HepG2 (cell line): ENCODE measurements at regions not wholly inside any gene's neighbourhood (a gene's known extent, or its start where the extent isn't known, plus 50 kb on each side); places are given as distances from the start of the nearest gene placed in this dataset.

Experiments used
- ATAC-seq: fragments of 200-7000 bp; cut with Tn5 transposase; 3 replicates; pipeline ENCODE4 v1.9.1; 2020; ENCODE audit warnings: mild to moderate bottlenecking, moderate library complexity
- BruUV-seq: library from RNA; stranded (reverse); fragments of 400-500 nt; replicated peaks from 2 replicates; lab custom pipeline; 2021; lab: Mats Ljungman, UMichigan
- CTCF ChIA-PET: fragments of 300-600 bp; formaldehyde crosslinking; extraction: SDS; loops from one replicate; lab custom pipeline; 2021; ENCODE audit warnings: low total read pairs, inconsistent platforms, low intra/inter-chr PET ratio; lab: Yijun Ruan, JAX
- POLR2A ChIA-PET: fragments of 350-600 bp; sonication (Branson Sonifier 250); formaldehyde crosslinking; loops from one replicate; lab custom pipeline; 2020; ENCODE audit warnings: antibody characterized with exemption, inconsistent platforms; lab: Yijun Ruan, JAX
- DNase-seq: peaks from one replicate; pipeline ENCODE4 v3.0.0-alpha.2; 2015; ENCODE audit warnings: low spot score
- FAIRE-seq: peaks from 3 replicates; lab custom pipeline; 2011; peaks lifted over from hg19 to GRCh38; lab: Jason Lieb, UNC
- H2AFZ ChIP-seq: one replicate; pipeline ENCODE4 v1.6.1; 2011; ENCODE audit warnings: low read length, inconsistent platforms
- H3K27ac ChIP-seq: fragments of 300-600 bp; 3 replicates; pipeline ENCODE4 v1.8.0; 2011; ENCODE audit warnings: mixed run types, mild to moderate bottlenecking, mixed read lengths, low read length, inconsistent platforms; ENCODE audit not compliant: insufficient read depth; ENCODE audit errors: extremely low read length
- H3K27me3 ChIP-seq, 2 experiments: fragments of 200-600 bp in 1 of 2; 2 replicates in 1 of 2; 3 replicates in 1 of 2; pipeline versions ENCODE4 v1.6.0 to v1.8.0; 2011; ENCODE audit warnings: low read length in 2 of 2, mild to moderate bottlenecking in 2 of 2, moderate library complexity in 2 of 2, inconsistent platforms in 1 of 2; ENCODE audit not compliant: insufficient read depth in 2 of 2, control insufficient read depth in 1 of 2
- H3K36me3 ChIP-seq, 2 experiments: fragments of 200-600 bp in 1 of 2; replicated peaks in 1 of 2; 2 replicates in 1 of 2; 3 replicates in 1 of 2; pipeline versions ENCODE4 v1.5.1 to v1.8.0; 2011; ENCODE audit warnings: low read length in 2 of 2, inconsistent platforms in 1 of 2; ENCODE audit not compliant: insufficient read depth in 2 of 2, control insufficient read depth in 1 of 2
- H3K4me1 ChIP-seq: 2 replicates; pipeline ENCODE4 v1.5.1; 2012; ENCODE audit warnings: low read length, inconsistent platforms; ENCODE audit not compliant: insufficient read depth
- H3K4me2 ChIP-seq: 2 replicates; pipeline ENCODE4 v1.6.0; 2011; ENCODE audit warnings: low read depth, low read length, inconsistent platforms
- H3K4me3 ChIP-seq, 3 experiments: fragments of 200-600 bp in 1 of 3; sonication (generic), shearing (Covaris generic) in 1 of 3; replicated peaks in 1 of 3; 2 replicates each; pipeline ENCODE4 v1.5.1; 2011 to 2016; ENCODE audit warnings: low read length in 3 of 3, inconsistent platforms in 2 of 3, low read depth in 2 of 3, mild to moderate bottlenecking in 2 of 3, control low read depth in 1 of 3, mixed read lengths in 1 of 3; ENCODE audit not compliant: insufficient read depth in 1 of 3
- H3K79me2 ChIP-seq: one replicate; pipeline ENCODE4 v1.6.1; 2011; ENCODE audit warnings: low read length, inconsistent platforms; ENCODE audit not compliant: insufficient read depth
- H3K9ac ChIP-seq: 2 replicates; pipeline ENCODE4 v1.6.0; 2011; ENCODE audit warnings: mild to moderate bottlenecking, low read depth, low read length, inconsistent platforms; ENCODE audit not compliant: insufficient read depth
- H3K9me3 ChIP-seq: 2 replicates; pipeline ENCODE4 v1.5.1; 2012; ENCODE audit warnings: mild to moderate bottlenecking, low read length
- H4K20me1 ChIP-seq: 2 replicates; pipeline ENCODE4 v1.6.0; 2011; ENCODE audit warnings: inconsistent platforms, mild to moderate bottlenecking, low read length, moderate library complexity; ENCODE audit not compliant: insufficient read depth
- SALL2 ChIP-seq: sonication (generic); formaldehyde crosslinking; IDR thresholded peaks from 2 replicates; pipeline ENCODE4 v1.8.1; 2023; ENCODE audit warnings: mild to moderate bottlenecking, missing genetic modification reagents, inconsistent platforms
- SP5 ChIP-seq: IDR thresholded peaks from 2 replicates; pipeline ENCODE4 v1.6.1; 2016; ENCODE audit warnings: low read depth, borderline replicate concordance
- TCF7L2 ChIP-seq: IDR thresholded peaks from 2 replicates; pipeline ENCODE4 v1.6.1; 2011; ENCODE audit warnings: mild to moderate bottlenecking, low read depth, low read length, moderate library complexity
- ZFX ChIP-seq: sonication (generic); formaldehyde crosslinking; IDR thresholded peaks from 2 replicates; pipeline ENCODE4 v1.4.0; 2020; ENCODE audit warnings: mild to moderate bottlenecking, low read depth, missing genetic modification reagents, moderate library complexity
- ZNF180 ChIP-seq: sonication (generic); formaldehyde crosslinking; IDR thresholded peaks from 2 replicates; pipeline ENCODE4 v1.4.0; 2020; ENCODE audit warnings: low read depth, missing genetic modification reagents, borderline replicate concordance
- ZNF496 ChIP-seq: sonication (generic); formaldehyde crosslinking; IDR thresholded peaks from 2 replicates; pipeline ENCODE4 v1.8.1; 2023; ENCODE audit warnings: mild to moderate bottlenecking, moderate library complexity, missing genetic modification reagents; ENCODE audit not compliant: insufficient replicate concordance
- ZSCAN30 ChIP-seq: sonication (generic); formaldehyde crosslinking; IDR thresholded peaks from 2 replicates; pipeline ENCODE4 v1.5.0; 2020; ENCODE audit warnings: mild to moderate bottlenecking, missing genetic modification reagents
- WGBS: methylation state at CpG from one replicate; pipeline ENCODE4 v1.1.6; 2017; ENCODE audit warnings: low lambda C conversion rate; 5-methylcytosine and 5-hydroxymethylcytosine counted together
- in situ Hi-C: cut with HindIII; loops from 2 replicates; pipeline ENCODE4 v1.10.0; 2017; ENCODE audit warnings: low pct_unique_long_range_greater_than_20kb; ENCODE audit not compliant: extremely low pct_ligation_motif_present
- intact Hi-C: fragments of 100-400 bp; cut with micrococcal nuclease; formaldehyde crosslinking; loops from one replicate; pipeline ENCODE4 v1.10.0; 2022; ENCODE audit not compliant: unreplicated experiment
- TF ChIP-seq, protein P1 (sequence below): sonication (generic); formaldehyde crosslinking; IDR thresholded peaks from 2 replicates; pipeline ENCODE4 v1.4.0; 2020; ENCODE audit warnings: mild to moderate bottlenecking, missing genetic modification reagents
- TF ChIP-seq, protein P2 (sequence below): sonication (generic); formaldehyde crosslinking; IDR thresholded peaks from 2 replicates; pipeline ENCODE4 v1.4.0; 2020; ENCODE audit warnings: missing genetic modification reagents
- TF ChIP-seq, protein P3 (sequence below): sonication (generic); formaldehyde crosslinking; IDR thresholded peaks from 2 replicates; pipeline ENCODE4 v1.5.1; 2020; ENCODE audit warnings: mild to moderate bottlenecking, missing genetic modification reagents, moderate library complexity
- TF ChIP-seq, protein P4 (sequence below): IDR thresholded peaks from 2 replicates; pipeline ENCODE4 v1.6.1; 2016; ENCODE audit warnings: control low read depth
- TF ChIP-seq, protein P5 (sequence below): sonication (generic); formaldehyde crosslinking; IDR thresholded peaks from 2 replicates; pipeline ENCODE4 v1.4.0; 2020; ENCODE audit warnings: mild to moderate bottlenecking, missing genetic modification reagents

DNA sequence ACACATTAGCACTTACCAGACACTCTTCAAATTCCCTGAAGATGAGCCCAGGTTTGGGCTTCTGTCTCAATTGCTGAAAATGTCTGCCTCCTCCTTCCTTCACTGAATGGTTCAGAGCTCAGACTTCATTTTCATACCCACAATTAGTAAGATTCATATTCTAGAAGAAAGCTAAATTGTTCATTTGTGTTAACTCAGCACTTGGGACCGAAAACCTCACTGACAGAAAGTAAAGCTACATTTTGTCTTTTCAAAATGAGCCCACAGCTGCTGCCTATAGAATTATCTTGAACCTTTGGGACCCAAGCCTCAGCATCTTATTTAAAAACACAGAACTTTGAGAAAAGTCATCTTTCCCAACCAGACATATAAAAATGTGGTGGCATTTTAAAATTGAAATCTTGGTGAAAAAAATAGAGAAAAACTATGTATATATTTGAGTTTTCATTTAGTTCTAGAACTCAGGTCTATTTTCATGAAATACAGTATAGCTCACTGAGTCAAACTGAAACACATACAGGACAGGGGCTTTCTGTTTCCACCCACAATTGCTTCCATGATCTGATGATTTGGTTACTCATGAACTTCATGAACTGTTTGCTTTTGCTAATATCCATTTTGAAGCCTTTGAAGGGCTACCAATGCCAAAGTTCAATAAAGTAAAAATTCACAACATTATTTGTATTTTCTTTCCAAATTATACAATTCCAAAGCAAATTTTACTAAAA is 119.1 kb upstream of the PFKP start:
- no peak overlapping the region for H3K27ac ChIP-seq
- no peak for ATAC-seq
- no peak for TF ChIP-seq TCF7L2
- TF ChIP-seq, protein P1, sequence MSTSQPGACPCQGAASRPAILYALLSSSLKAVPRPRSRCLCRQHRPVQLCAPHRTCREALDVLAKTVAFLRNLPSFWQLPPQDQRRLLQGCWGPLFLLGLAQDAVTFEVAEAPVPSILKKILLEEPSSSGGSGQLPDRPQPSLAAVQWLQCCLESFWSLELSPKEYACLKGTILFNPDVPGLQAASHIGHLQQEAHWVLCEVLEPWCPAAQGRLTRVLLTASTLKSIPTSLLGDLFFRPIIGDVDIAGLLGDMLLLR (CRISPR knock-in tag), result no peak
- no peak for TF ChIP-seq ZSCAN30 (CRISPR knock-in tag)
- TF ChIP-seq, protein P2, sequence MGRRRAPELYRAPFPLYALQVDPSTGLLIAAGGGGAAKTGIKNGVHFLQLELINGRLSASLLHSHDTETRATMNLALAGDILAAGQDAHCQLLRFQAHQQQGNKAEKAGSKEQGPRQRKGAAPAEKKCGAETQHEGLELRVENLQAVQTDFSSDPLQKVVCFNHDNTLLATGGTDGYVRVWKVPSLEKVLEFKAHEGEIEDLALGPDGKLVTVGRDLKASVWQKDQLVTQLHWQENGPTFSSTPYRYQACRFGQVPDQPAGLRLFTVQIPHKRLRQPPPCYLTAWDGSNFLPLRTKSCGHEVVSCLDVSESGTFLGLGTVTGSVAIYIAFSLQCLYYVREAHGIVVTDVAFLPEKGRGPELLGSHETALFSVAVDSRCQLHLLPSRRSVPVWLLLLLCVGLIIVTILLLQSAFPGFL (CRISPR knock-in tag), result no peak
- TF ChIP-seq, protein P3, sequence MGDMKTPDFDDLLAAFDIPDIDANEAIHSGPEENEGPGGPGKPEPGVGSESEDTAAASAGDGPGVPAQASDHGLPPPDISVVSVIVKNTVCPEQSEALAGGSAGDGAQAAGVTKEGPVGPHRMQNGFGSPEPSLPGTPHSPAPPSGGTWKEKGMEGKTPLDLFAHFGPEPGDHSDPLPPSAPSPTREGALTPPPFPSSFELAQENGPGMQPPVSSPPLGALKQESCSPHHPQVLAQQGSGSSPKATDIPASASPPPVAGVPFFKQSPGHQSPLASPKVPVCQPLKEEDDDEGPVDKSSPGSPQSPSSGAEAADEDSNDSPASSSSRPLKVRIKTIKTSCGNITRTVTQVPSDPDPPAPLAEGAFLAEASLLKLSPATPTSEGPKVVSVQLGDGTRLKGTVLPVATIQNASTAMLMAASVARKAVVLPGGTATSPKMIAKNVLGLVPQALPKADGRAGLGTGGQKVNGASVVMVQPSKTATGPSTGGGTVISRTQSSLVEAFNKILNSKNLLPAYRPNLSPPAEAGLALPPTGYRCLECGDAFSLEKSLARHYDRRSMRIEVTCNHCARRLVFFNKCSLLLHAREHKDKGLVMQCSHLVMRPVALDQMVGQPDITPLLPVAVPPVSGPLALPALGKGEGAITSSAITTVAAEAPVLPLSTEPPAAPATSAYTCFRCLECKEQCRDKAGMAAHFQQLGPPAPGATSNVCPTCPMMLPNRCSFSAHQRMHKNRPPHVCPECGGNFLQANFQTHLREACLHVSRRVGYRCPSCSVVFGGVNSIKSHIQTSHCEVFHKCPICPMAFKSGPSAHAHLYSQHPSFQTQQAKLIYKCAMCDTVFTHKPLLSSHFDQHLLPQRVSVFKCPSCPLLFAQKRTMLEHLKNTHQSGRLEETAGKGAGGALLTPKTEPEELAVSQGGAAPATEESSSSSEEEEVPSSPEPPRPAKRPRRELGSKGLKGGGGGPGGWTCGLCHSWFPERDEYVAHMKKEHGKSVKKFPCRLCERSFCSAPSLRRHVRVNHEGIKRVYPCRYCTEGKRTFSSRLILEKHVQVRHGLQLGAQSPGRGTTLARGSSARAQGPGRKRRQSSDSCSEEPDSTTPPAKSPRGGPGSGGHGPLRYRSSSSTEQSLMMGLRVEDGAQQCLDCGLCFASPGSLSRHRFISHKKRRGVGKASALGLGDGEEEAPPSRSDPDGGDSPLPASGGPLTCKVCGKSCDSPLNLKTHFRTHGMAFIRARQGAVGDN (CRISPR knock-in tag), result no peak
- TF ChIP-seq, protein P4, sequence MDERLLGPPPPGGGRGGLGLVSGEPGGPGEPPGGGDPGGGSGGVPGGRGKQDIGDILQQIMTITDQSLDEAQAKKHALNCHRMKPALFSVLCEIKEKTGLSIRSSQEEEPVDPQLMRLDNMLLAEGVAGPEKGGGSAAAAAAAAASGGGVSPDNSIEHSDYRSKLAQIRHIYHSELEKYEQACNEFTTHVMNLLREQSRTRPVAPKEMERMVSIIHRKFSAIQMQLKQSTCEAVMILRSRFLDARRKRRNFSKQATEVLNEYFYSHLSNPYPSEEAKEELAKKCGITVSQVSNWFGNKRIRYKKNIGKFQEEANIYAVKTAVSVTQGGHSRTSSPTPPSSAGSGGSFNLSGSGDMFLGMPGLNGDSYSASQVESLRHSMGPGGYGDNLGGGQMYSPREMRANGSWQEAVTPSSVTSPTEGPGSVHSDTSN, result no peak
- no peak for TF ChIP-seq ZFX (CRISPR knock-in tag)
- TF ChIP-seq ZNF180 (CRISPR knock-in tag), result no peak
- TF ChIP-seq, protein P5, sequence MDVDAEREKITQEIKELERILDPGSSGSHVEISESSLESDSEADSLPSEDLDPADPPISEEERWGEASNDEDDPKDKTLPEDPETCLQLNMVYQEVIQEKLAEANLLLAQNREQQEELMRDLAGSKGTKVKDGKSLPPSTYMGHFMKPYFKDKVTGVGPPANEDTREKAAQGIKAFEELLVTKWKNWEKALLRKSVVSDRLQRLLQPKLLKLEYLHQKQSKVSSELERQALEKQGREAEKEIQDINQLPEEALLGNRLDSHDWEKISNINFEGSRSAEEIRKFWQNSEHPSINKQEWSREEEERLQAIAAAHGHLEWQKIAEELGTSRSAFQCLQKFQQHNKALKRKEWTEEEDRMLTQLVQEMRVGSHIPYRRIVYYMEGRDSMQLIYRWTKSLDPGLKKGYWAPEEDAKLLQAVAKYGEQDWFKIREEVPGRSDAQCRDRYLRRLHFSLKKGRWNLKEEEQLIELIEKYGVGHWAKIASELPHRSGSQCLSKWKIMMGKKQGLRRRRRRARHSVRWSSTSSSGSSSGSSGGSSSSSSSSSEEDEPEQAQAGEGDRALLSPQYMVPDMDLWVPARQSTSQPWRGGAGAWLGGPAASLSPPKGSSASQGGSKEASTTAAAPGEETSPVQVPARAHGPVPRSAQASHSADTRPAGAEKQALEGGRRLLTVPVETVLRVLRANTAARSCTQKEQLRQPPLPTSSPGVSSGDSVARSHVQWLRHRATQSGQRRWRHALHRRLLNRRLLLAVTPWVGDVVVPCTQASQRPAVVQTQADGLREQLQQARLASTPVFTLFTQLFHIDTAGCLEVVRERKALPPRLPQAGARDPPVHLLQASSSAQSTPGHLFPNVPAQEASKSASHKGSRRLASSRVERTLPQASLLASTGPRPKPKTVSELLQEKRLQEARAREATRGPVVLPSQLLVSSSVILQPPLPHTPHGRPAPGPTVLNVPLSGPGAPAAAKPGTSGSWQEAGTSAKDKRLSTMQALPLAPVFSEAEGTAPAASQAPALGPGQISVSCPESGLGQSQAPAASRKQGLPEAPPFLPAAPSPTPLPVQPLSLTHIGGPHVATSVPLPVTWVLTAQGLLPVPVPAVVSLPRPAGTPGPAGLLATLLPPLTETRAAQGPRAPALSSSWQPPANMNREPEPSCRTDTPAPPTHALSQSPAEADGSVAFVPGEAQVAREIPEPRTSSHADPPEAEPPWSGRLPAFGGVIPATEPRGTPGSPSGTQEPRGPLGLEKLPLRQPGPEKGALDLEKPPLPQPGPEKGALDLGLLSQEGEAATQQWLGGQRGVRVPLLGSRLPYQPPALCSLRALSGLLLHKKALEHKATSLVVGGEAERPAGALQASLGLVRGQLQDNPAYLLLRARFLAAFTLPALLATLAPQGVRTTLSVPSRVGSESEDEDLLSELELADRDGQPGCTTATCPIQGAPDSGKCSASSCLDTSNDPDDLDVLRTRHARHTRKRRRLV (CRISPR knock-in tag), result no peak
- no peak for TF ChIP-seq ZNF496 (CRISPR knock-in tag)
- TF ChIP-seq SALL2, result no peak
- no peak for TF ChIP-seq SP5

More for the DNA sequence above, 119.1 kb upstream of the PFKP start:
- ChIA-PET POLR2A (no interaction called here), CTCF (no interaction called here)
- H3K27me3 ChIP-seq, result no peaks in the 10 kb centered on the region; a peak in 1 of 5 replicates
- no TSS peak for BruUV-seq
- H3K9ac ChIP-seq, result no peak overlapping the region
- H4K20me1 ChIP-seq, result no peaks in the 10 kb centered on the region
- 40% methylated on average over 1 of the region's 1 CpG for WGBS
- 0 out of 2 replicates have a peak, but pooled peaks cover 7% of the 10 kb centered on the region for H3K4me1 ChIP-seq
- DNase-seq (no peak), FAIRE-seq (no peak)
- H3K79me2 ChIP-seq, result no peaks in the 10 kb centered on the region
- in situ Hi-C loops (no loop called here), intact Hi-C loops (no loop called here)
- H2AFZ ChIP-seq, result no peak overlapping the region
- H3K36me3 ChIP-seq, result no peaks in the 10 kb centered on the region
- no peak overlapping the region for H3K4me2 ChIP-seq
- no peaks in the 10 kb centered on the region for H3K9me3 ChIP-seq
- H3K4me3 ChIP-seq, result no peak overlapping the region
